IMR-90 (cell line): ENCODE measurements at regions not wholly inside any gene's neighbourhood (a gene's known extent, or its start where the extent isn't known, plus 50 kb on each side); places are given as distances from the start of the nearest gene placed in this dataset.

Experiments used
- ATAC-seq: fragments of 200-7000 bp; cut with Tn5 transposase; 2 replicates; pipeline ENCODE4 v1.9.1; 2020; ENCODE audit warnings: low read depth, mild to moderate bottlenecking, moderate library complexity
- BruUV-seq: library from RNA; stranded (reverse); fragments of 400-500 nt; replicated peaks from 2 replicates; lab custom pipeline; 2021; lab: Mats Ljungman, UMichigan
- CTCF ChIA-PET: fragments of 300-600 bp; formaldehyde crosslinking; extraction: SDS; loops from one replicate; lab custom pipeline; 2021; ENCODE audit warnings: antibody characterized with exemption; lab: Yijun Ruan, JAX
- POLR2A ChIA-PET: fragments of 300-600 bp; sonication (Branson Sonifier 250); formaldehyde crosslinking; loops from one replicate; lab custom pipeline; 2022; ENCODE audit warnings: antibody characterized with exemption; ENCODE audit not compliant: unreplicated experiment; lab: Charles Lee
- DNase-seq: peaks from one replicate; pipeline ENCODE4 v3.0.0; 2013
- H2AFZ ChIP-seq: replicated peaks from 2 replicates; pipeline ENCODE3; 2013; ENCODE audit warnings: low read length, mild to moderate bottlenecking; ENCODE audit not compliant: poor library complexity
- H2AK5ac ChIP-seq: 2 replicates; pipeline ENCODE4 v1.6.1; 2013; ENCODE audit warnings: low read depth, low read length, inconsistent platforms
- H2AK9ac ChIP-seq: replicated peaks from 2 replicates; pipeline ENCODE3; 2013; ENCODE audit warnings: mild to moderate bottlenecking, low read depth, low read length, moderate library complexity; ENCODE audit not compliant: poor library complexity
- H2BK120ac ChIP-seq: 2 replicates; pipeline ENCODE4 v1.6.1; 2013; ENCODE audit warnings: low read depth, low read length, inconsistent platforms
- H2BK15ac ChIP-seq: 3 replicates; pipeline ENCODE4 v1.6.1; 2013; ENCODE audit warnings: low read depth, low read length, inconsistent platforms
- H2BK20ac ChIP-seq: 2 replicates; pipeline ENCODE4 v1.6.1; 2013; ENCODE audit warnings: low read depth, mild to moderate bottlenecking, inconsistent platforms, low read length, moderate library complexity
- H2BK5ac ChIP-seq: 2 replicates; pipeline ENCODE4 v1.6.1; 2013; ENCODE audit warnings: mild to moderate bottlenecking, low read depth, low read length, inconsistent platforms; ENCODE audit not compliant: poor library complexity, severe bottlenecking
- H3K14ac ChIP-seq: replicated peaks from 2 replicates; pipeline ENCODE4 v1.6.1; 2013; ENCODE audit warnings: low read depth, low read length, inconsistent platforms
- H3K18ac ChIP-seq: 2 replicates; pipeline ENCODE4 v1.6.1; 2013; ENCODE audit warnings: low read depth, low read length, control low read depth
- H3K23ac ChIP-seq: 2 replicates; pipeline ENCODE4 v1.6.1; 2013; ENCODE audit warnings: low read depth, low read length, inconsistent platforms
- H3K27ac ChIP-seq: 2 replicates; pipeline ENCODE4 v1.5.1; 2013; ENCODE audit warnings: mild to moderate bottlenecking, control low read depth, low read length; ENCODE audit not compliant: insufficient read depth
- H3K27me3 ChIP-seq: 2 replicates; pipeline ENCODE4 v1.6.1; 2013; ENCODE audit warnings: low read length; ENCODE audit not compliant: control insufficient read depth, insufficient read depth
- H3K36me3 ChIP-seq: 2 replicates; pipeline ENCODE4 v1.6.1; 2013; ENCODE audit warnings: low read length, mixed read lengths; ENCODE audit not compliant: control insufficient read depth, insufficient read depth
- H3K4ac ChIP-seq: 2 replicates; pipeline ENCODE4 v1.6.1; 2013; ENCODE audit warnings: low read depth, low read length, inconsistent platforms
- H3K4me1 ChIP-seq: 2 replicates; pipeline ENCODE4 v1.6.1; 2013; ENCODE audit warnings: low read length, mixed read lengths; ENCODE audit not compliant: control insufficient read depth, insufficient read depth
- H3K4me2 ChIP-seq: 2 replicates; pipeline ENCODE4 v1.6.1; 2013; ENCODE audit warnings: low read depth, mild to moderate bottlenecking, control low read depth, low read length, moderate library complexity
- H3K4me3 ChIP-seq: 2 replicates; pipeline ENCODE4 v1.5.1; 2013; ENCODE audit warnings: low read depth, mild to moderate bottlenecking, control low read depth, low read length, moderate library complexity; ENCODE audit not compliant: insufficient read depth
- H3K56ac ChIP-seq: 2 replicates; pipeline ENCODE4 v1.6.1; 2013; ENCODE audit warnings: low read length, inconsistent platforms; ENCODE audit not compliant: insufficient read depth; ENCODE audit errors: extremely low read depth
- H3K79me1 ChIP-seq, 2 experiments: 2 replicates each; pipeline ENCODE4 v1.6.1; 2013; ENCODE audit warnings: low read length in 2 of 2, inconsistent platforms in 1 of 2, low read depth in 1 of 2
- H3K9ac ChIP-seq: 2 replicates; pipeline ENCODE4 v1.6.1; 2013; ENCODE audit warnings: low read depth, low read length, control low read depth
- H3K9me1 ChIP-seq: 2 replicates; pipeline ENCODE4 v1.6.1; 2013; ENCODE audit warnings: low read length, inconsistent platforms; ENCODE audit not compliant: insufficient read depth
- H3K9me3 ChIP-seq: 2 replicates; pipeline ENCODE4 v1.6.1; 2013; ENCODE audit warnings: low read length; ENCODE audit not compliant: control insufficient read depth, insufficient read depth
- H4K20me1 ChIP-seq: 2 replicates; pipeline ENCODE4 v1.6.1; 2013; ENCODE audit warnings: low read length, inconsistent platforms; ENCODE audit not compliant: insufficient read depth
- H4K5ac ChIP-seq: 2 replicates; pipeline ENCODE4 v1.6.1; 2013; ENCODE audit warnings: mild to moderate bottlenecking, low read depth, low read length, control low read depth
- H4K8ac ChIP-seq, 2 experiments: 2 replicates each; pipeline ENCODE4 v1.6.1; 2013; ENCODE audit warnings: low read depth in 2 of 2, low read length in 2 of 2, control low read depth in 1 of 2, inconsistent platforms in 1 of 2
- H4K91ac ChIP-seq: 2 replicates; pipeline ENCODE4 v1.6.1; 2013; ENCODE audit warnings: low read depth, low read length, inconsistent platforms; ENCODE audit not compliant: insufficient read depth
- BHLHE40 ChIP-seq: fragments of 150-350 bp; IDR thresholded peaks from 2 replicates; pipeline ENCODE4 v1.6.1; 2016; ENCODE audit warnings: mild to moderate bottlenecking, low read depth, low read length
- CEBPB ChIP-seq: IDR thresholded peaks from 2 replicates; pipeline ENCODE4 v1.6.1; 2012; ENCODE audit warnings: low read depth, low read length, improper control_type of control experiment
- CHD1 ChIP-seq: IDR thresholded peaks from 2 replicates; pipeline ENCODE4 v1.6.1; 2012; ENCODE audit warnings: low read depth, low read length, improper control_type of control experiment
- CTCF ChIP-seq: conservative IDR thresholded peaks from 2 replicates; pipeline ENCODE4 v1.5.1; 2012; ENCODE audit warnings: mild to moderate bottlenecking, low read depth, low read length, improper control_type of control experiment
- FOS ChIP-seq: fragments of 150-350 bp; IDR thresholded peaks from 2 replicates; pipeline ENCODE4 v1.6.1; 2016; ENCODE audit warnings: low read depth, low read length
- MAZ ChIP-seq: IDR thresholded peaks from 2 replicates; pipeline ENCODE4 v1.6.1; 2012; ENCODE audit warnings: low read depth, mild to moderate bottlenecking, low read length, improper control_type of control experiment, moderate library complexity, borderline replicate concordance
- MXI1 ChIP-seq: IDR thresholded peaks from 2 replicates; pipeline ENCODE4 v1.6.1; 2012; ENCODE audit warnings: low read depth, mild to moderate bottlenecking, low read length, moderate library complexity, borderline replicate concordance
- NFE2L2 ChIP-seq: fragments of 150-350 bp; IDR thresholded peaks from 2 replicates; pipeline ENCODE4 v1.6.1; 2016; ENCODE audit warnings: low read depth, mild to moderate bottlenecking, low read length
- POLR2A ChIP-seq: IDR thresholded peaks from 2 replicates; pipeline ENCODE4 v1.6.1; 2012; ENCODE audit warnings: mild to moderate bottlenecking, low read depth, low read length
- RAD21 ChIP-seq: IDR thresholded peaks from 2 replicates; pipeline ENCODE4 v1.6.1; 2012; ENCODE audit warnings: low read length, improper control_type of control experiment
- RCOR1 ChIP-seq: IDR thresholded peaks from 2 replicates; pipeline ENCODE4 v1.6.1; 2012; ENCODE audit warnings: mild to moderate bottlenecking, low read length, improper control_type of control experiment; ENCODE audit not compliant: insufficient replicate concordance
- RFX5 ChIP-seq: IDR thresholded peaks from 2 replicates; pipeline ENCODE4 v1.8.0; 2012; ENCODE audit warnings: low read depth, mild to moderate bottlenecking, low read length, moderate library complexity
- SMC3 ChIP-seq: fragments of 150-350 bp; IDR thresholded peaks from 2 replicates; pipeline ENCODE4 v1.6.1; 2016; ENCODE audit warnings: low read depth, mild to moderate bottlenecking, antibody characterized with exemption, low read length, moderate library complexity
- USF2 ChIP-seq: fragments of 150-350 bp; IDR thresholded peaks from 2 replicates; pipeline ENCODE4 v1.6.1; 2017; ENCODE audit warnings: mild to moderate bottlenecking, antibody characterized with exemption, low read length, low read depth
- WGBS, 2 experiments: methylation state at CpG; one replicate each; pipeline versions ENCODE4 v1.1.5 to v1.1.7; 2013; ENCODE audit warnings: missing lambda C conversion rate in 2 of 2; ENCODE audit not compliant: insufficient read length in 1 of 2; ENCODE audit errors: extremely low coverage in 2 of 2; 5-methylcytosine and 5-hydroxymethylcytosine counted together
- dilution Hi-C: fragments of 300-500 bp; cut with HindIII; formaldehyde crosslinking; loops from one replicate; pipeline ENCODE4 v1.14.3; 2018; ENCODE audit warnings: low sequenced_read_pairs; ENCODE audit not compliant: unreplicated experiment
- in situ Hi-C: fragments of 300-500 bp; cut with MboI; formaldehyde crosslinking; loops from 3 replicates; pipeline ENCODE4 v1.14.3; 2019; ENCODE audit warnings: low sequenced_read_pairs, inconsistent platforms, mixed read lengths
- intact Hi-C: fragments of 100-400 bp; cut with micrococcal nuclease; formaldehyde crosslinking; loops from 2 replicates; pipeline ENCODE4 v1.10.0; 2022

- no peak for TF ChIP-seq RCOR1
Observed at GRCh38 chr11:28536504-28537267, 428.5 kb downstream of the METTL15 start (continued).

- no peak overlapping the region for H3K23ac ChIP-seq
- peak overlapping the region in 1 of 2 experiments; percentile 56; a peak in 1 of 4 replicates for H4K8ac ChIP-seq
- no peaks in the 10 kb centered on the region for H3K27me3 ChIP-seq
- H3K4me2 ChIP-seq: no peak overlapping the region
- ChIA-PET CTCF (no interaction called here), POLR2A (no interaction called here)
- no peak overlapping the region for H3K9ac ChIP-seq
- H2BK5ac ChIP-seq: no peak overlapping the region
- no peak overlapping the region for H3K4me3 ChIP-seq
- WGBS, 2 experiments: no CpG with 5 or more reads among the region's 2 CpGs
- no peaks in the 10 kb centered on the region for H4K20me1 ChIP-seq
- peaks cover 4% of the 10 kb centered on the region; the same call in 1 of the 2 replicates for H3K9me3 ChIP-seq
- no peaks in the 10 kb centered on the region for H3K36me3 ChIP-seq
- H2BK120ac ChIP-seq: 0 out of 2 replicates have a peak overlapping the region, but pooled peaks have one; percentile 11
- in situ Hi-C loops: loop anchor here (25.0 kb wide), 1 partner anchor 823 kb away; the partner anchor contains the start of gene BDNF
- peak overlapping the region; percentile 29; the same call in 1 of the 3 replicates for H2BK15ac ChIP-seq
- intact Hi-C loops: no loop called here
- BruUV-seq: no TSS peak
- ATAC-seq (no peak), DNase-seq (no peak)
- no peak overlapping the region for H3K14ac ChIP-seq
- peak overlapping the region; percentile 47 for H2AK5ac ChIP-seq
- dilution Hi-C loops: no loop called here
- H3K4ac ChIP-seq: no peak overlapping the region
- H3K9me1 ChIP-seq: no peaks in the 10 kb centered on the region
- peak overlapping the region; percentile 26 for H2BK20ac ChIP-seq
- H3K4me1 ChIP-seq: peaks cover 6% of the 10 kb centered on the region
- no peaks in the 10 kb centered on the region for H3K79me1 ChIP-seq
- H4K91ac ChIP-seq: peak overlapping the region; percentile 32; the same call in 1 of the 2 replicates
- H3K18ac ChIP-seq: peak overlapping the region; percentile 6; the same call in 1 of the 2 replicates
- H2AK9ac ChIP-seq: no peak overlapping the region
- no peak overlapping the region for H2AFZ ChIP-seq
- no peak overlapping the region for H4K5ac ChIP-seq
- H3K27ac ChIP-seq: no peak overlapping the region
- H3K56ac ChIP-seq: no peak overlapping the region
- TF ChIP-seq BHLHE40 (no peak), SMC3 (no peak), NFE2L2 (no peak), CHD1 (no peak), POLR2A (no peak), FOS (no peak), MAZ (no peak), RAD21 (no peak), MXI1 (no peak), RFX5 (no peak), CEBPB (no peak), USF2 (no peak), CTCF (no peak)
Observed at GRCh38 chr11:28535677-28536076, 427.5 kb downstream of the METTL15 start.
